ENCODE measurements at regions not wholly inside any gene's neighbourhood (a gene's known extent, or its start where the extent isn't known, plus 50 kb on each side); places are given as distances from the start of the nearest gene placed in this dataset.

DNA sequence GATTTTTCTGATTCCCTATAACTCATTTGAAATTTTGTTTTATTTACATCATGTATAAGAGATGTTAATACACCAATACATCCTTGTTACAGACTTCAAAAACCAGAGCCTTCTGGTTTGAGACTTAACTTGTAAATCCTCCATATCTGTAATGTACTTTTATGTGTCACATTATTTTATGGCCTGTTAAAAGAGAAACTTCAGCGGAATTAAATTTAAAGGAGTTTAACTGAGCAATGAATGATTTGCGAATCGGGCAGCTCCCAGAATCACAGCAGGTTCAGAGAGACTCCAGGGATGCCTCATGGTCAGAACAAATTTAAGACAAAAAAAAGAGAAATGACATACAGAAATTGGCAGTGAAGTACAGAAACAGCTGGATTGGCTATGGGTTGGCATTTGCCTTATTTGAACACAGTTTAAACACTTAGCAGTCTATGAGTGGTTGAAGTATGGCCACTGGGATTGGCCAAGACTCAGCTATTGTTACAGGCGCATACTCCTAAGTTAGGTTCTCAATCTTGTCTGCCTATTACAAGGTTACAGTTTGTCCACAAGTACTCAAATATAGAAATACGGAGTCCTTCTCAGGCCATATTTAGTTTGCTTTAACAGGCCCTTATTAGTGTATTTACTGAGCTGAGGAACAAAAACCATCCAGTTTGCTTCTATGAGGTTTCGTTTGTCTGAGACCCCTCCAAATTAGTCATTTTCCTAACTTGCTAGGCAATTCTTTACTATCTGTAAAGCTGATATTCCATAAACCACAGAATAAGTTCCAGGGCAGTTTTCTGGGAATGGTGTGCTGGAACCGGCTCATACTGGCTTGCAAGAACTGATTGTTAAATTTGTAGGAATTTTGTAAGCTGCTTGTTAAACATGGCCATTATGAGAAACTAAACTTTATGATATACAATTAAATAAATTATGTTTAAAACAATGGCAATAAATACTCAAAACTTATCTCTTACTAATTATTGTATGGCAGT is 56.2 kb upstream of the WDR26 start:
- H3K27me3 ChIP-seq (ENCODE audit: insufficient read depth, low read length, poor library complexity, severe bottlenecking): no peaks in the 10 kb centered on the region
- no peak overlapping the region for H3K9ac ChIP-seq (ENCODE audit: low read depth, low read length, poor library complexity, severe bottlenecking)
- no peaks in the 10 kb centered on the region for H3K9me3 ChIP-seq (ENCODE audit: insufficient read depth, low read depth, low read length)
- no peak overlapping the region for H3K4me2 ChIP-seq (ENCODE audit: low read depth, low read length, poor library complexity, severe bottlenecking)
- H3F3A ChIP-seq (ENCODE audit: low read depth): no peaks in the 10 kb centered on the region
- H3K79me2 ChIP-seq (ENCODE audit: insufficient read depth, low read length): no peaks in the 10 kb centered on the region
- no peak overlapping the region for H3K4me3 ChIP-seq (ENCODE audit: low read length, poor library complexity, severe bottlenecking)
- H3K36me3 ChIP-seq (ENCODE audit: insufficient read depth, low read length): no peaks in the 10 kb centered on the region
- H4K20me1 ChIP-seq (ENCODE audit: insufficient read depth, low read length, poor library complexity, severe bottlenecking): no peaks in the 10 kb centered on the region
- H3K4me1 ChIP-seq (ENCODE audit: insufficient read depth, low read length, poor library complexity, severe bottlenecking): no peaks in the 10 kb centered on the region
- H2AFZ ChIP-seq (ENCODE audit: low read length): no peak overlapping the region
- TF ChIP-seq, protein P1, sequence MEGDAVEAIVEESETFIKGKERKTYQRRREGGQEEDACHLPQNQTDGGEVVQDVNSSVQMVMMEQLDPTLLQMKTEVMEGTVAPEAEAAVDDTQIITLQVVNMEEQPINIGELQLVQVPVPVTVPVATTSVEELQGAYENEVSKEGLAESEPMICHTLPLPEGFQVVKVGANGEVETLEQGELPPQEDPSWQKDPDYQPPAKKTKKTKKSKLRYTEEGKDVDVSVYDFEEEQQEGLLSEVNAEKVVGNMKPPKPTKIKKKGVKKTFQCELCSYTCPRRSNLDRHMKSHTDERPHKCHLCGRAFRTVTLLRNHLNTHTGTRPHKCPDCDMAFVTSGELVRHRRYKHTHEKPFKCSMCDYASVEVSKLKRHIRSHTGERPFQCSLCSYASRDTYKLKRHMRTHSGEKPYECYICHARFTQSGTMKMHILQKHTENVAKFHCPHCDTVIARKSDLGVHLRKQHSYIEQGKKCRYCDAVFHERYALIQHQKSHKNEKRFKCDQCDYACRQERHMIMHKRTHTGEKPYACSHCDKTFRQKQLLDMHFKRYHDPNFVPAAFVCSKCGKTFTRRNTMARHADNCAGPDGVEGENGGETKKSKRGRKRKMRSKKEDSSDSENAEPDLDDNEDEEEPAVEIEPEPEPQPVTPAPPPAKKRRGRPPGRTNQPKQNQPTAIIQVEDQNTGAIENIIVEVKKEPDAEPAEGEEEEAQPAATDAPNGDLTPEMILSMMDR (conservative IDR thresholded peaks at IDR 0.05; ENCODE audit: low read length): no peak
- TF ChIP-seq EZH2phosphoT487 (IDR thresholded peaks at IDR 0.05; ENCODE audit: borderline replicate concordance): no peak
- no peaks in the 10 kb centered on the region for H3K9me2 ChIP-seq (replicated peaks; ENCODE audit: low read depth, low read length)

DNA sequence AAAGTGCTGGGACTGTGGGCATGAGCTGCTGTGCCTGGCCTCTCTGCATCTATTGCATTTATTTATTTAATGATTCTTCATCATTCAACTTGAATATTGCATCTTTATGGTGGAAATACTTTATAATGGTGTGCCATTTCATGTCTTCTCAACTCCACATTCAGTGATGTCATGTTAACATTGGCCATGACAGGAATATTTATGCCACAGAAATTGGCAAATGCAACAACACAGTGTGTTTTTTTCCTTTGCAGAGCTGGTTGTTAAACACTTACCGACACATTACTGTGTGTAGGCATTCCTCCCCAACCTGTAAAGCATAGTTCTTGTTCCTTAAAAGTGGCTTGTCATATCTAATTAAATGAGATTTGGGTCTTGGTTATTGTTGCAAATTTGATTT is 57.4 kb upstream of the WDR26 start:
- TF ChIP-seq, protein P1 (conservative IDR thresholded peaks at IDR 0.05; ENCODE audit: low read length): no peak
- Histone ChIP-seq H3K27me3 (ENCODE audit: insufficient read depth, low read length, poor library complexity, severe bottlenecking) (no peaks in the 10 kb centered on the region), H3K4me3 (ENCODE audit: low read length, poor library complexity, severe bottlenecking) (no peak overlapping the region), H4K20me1 (ENCODE audit: insufficient read depth, low read length, poor library complexity, severe bottlenecking) (no peaks in the 10 kb centered on the region), H3K9me3 (ENCODE audit: insufficient read depth, low read depth, low read length) (peaks cover 3% of the 10 kb centered on the region; the same call in 1 of the 2 replicates), H2AFZ (ENCODE audit: low read length) (no peak overlapping the region), H3K36me3 (ENCODE audit: insufficient read depth, low read length) (no peaks in the 10 kb centered on the region), H3K4me1 (ENCODE audit: insufficient read depth, low read length, poor library complexity, severe bottlenecking) (no peaks in the 10 kb centered on the region), H3K79me2 (ENCODE audit: insufficient read depth, low read length) (no peaks in the 10 kb centered on the region), H3K9me2 (replicated peaks; ENCODE audit: low read depth, low read length) (no peaks in the 10 kb centered on the region), H3K9ac (ENCODE audit: low read depth, low read length, poor library complexity, severe bottlenecking) (no peak overlapping the region), H3K4me2 (ENCODE audit: low read depth, low read length, poor library complexity, severe bottlenecking) (no peak overlapping the region), H3F3A (ENCODE audit: low read depth) (no peaks in the 10 kb centered on the region)

DNA sequence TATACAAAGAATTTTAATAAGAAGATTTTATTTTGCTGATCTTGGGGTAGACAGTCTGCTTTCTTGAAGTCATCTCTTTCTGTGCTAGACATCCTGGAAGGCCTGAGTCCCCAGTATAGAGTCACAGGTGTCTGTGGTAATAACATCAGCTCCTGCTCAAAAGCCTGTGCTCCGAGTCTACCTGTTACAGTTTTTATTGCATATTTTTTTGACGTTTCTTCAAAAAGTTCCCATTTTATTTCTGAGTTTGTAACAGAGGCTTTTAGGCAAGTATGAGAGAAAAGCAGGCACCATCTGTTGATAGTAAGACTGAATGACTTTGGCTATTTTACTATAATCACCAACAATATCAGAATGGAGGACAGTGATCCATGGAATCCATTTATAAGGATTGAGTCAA is 58.0 kb upstream of the WDR26 start:
- no peaks in the 10 kb centered on the region for H3K27me3 ChIP-seq (ENCODE audit: insufficient read depth, low read length, poor library complexity, severe bottlenecking)
- H3K4me1 ChIP-seq (ENCODE audit: insufficient read depth, low read length, poor library complexity, severe bottlenecking): peaks cover 6% of the 10 kb centered on the region
- no peak overlapping the region for H3K9ac ChIP-seq (ENCODE audit: low read depth, low read length, poor library complexity, severe bottlenecking)
- no peak for TF ChIP-seq EZH2phosphoT487 (IDR thresholded peaks at IDR 0.05; ENCODE audit: borderline replicate concordance)
- TF ChIP-seq, protein P1 (conservative IDR thresholded peaks at IDR 0.05; ENCODE audit: low read length): no peak
- H3F3A ChIP-seq (ENCODE audit: low read depth): no peaks in the 10 kb centered on the region; the same call in 1 of the 2 replicates
- no peaks in the 10 kb centered on the region for H3K79me2 ChIP-seq (ENCODE audit: insufficient read depth, low read length)
- H2AFZ ChIP-seq (ENCODE audit: low read length): no peak overlapping the region
- H3K4me2 ChIP-seq (ENCODE audit: low read depth, low read length, poor library complexity, severe bottlenecking): no peak overlapping the region
- no peaks in the 10 kb centered on the region for H3K9me2 ChIP-seq (replicated peaks; ENCODE audit: low read depth, low read length)
- H4K20me1 ChIP-seq (ENCODE audit: insufficient read depth, low read length, poor library complexity, severe bottlenecking): no peaks in the 10 kb centered on the region
- H3K4me3 ChIP-seq (ENCODE audit: low read length, poor library complexity, severe bottlenecking): no peak overlapping the region
- H3K9me3 ChIP-seq (ENCODE audit: insufficient read depth, low read depth, low read length): peaks cover 4% of the 10 kb centered on the region; the same call in 1 of the 2 replicates
- no peaks in the 10 kb centered on the region for H3K36me3 ChIP-seq (ENCODE audit: insufficient read depth, low read length)
